ENCODE measurements at regions not wholly inside any gene's neighbourhood (a gene's known extent, or its start where the extent isn't known, plus 50 kb on each side); places are given as distances from the start of the nearest gene placed in this dataset.

DNA sequence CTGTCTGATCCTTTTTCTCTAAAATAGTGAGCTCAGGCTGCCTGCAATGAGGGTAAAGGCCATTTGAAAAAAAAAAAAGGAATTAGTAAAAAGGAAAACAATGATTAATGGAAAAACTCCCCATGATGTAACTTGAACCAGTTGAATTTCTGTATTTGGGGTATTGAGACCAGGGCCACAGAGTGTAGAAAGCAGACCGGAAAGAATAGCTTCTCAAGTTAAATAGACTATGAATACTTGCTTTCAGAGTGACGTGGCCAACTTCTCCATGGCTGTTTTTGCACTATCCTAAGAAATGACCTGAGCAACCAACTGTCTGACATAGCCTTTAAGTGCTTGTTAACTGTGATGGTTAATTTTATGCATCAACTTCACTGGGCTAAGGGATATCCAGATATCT is 222.1 kb upstream of the INTU start:
- TF ChIP-seq, protein P1, sequence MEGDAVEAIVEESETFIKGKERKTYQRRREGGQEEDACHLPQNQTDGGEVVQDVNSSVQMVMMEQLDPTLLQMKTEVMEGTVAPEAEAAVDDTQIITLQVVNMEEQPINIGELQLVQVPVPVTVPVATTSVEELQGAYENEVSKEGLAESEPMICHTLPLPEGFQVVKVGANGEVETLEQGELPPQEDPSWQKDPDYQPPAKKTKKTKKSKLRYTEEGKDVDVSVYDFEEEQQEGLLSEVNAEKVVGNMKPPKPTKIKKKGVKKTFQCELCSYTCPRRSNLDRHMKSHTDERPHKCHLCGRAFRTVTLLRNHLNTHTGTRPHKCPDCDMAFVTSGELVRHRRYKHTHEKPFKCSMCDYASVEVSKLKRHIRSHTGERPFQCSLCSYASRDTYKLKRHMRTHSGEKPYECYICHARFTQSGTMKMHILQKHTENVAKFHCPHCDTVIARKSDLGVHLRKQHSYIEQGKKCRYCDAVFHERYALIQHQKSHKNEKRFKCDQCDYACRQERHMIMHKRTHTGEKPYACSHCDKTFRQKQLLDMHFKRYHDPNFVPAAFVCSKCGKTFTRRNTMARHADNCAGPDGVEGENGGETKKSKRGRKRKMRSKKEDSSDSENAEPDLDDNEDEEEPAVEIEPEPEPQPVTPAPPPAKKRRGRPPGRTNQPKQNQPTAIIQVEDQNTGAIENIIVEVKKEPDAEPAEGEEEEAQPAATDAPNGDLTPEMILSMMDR (IDR thresholded peaks at IDR 0.05; ENCODE audit: low read depth, low read length, poor library complexity, severe bottlenecking): no peak
- TF ChIP-seq EZH2phosphoT487 (IDR thresholded peaks at IDR 0.05; ENCODE audit: borderline replicate concordance, low read length): no peak
- no peak overlapping the region for H3K4me2 ChIP-seq (ENCODE audit: low read length)
- no peaks in the 10 kb centered on the region for H3K79me2 ChIP-seq (ENCODE audit: control insufficient read depth, low read length)
- H3K27me3 ChIP-seq (ENCODE audit: control insufficient read depth, low read length): no peaks in the 10 kb centered on the region
- H3K9me2 ChIP-seq (replicated peaks; ENCODE audit: control insufficient read depth, low read length): no peaks in the 10 kb centered on the region; the same call in 1 of the 2 replicates
- no peaks in the 10 kb centered on the region for H4K20me1 ChIP-seq (ENCODE audit: control insufficient read depth, insufficient read depth, low read depth, low read length)
- H3K27ac ChIP-seq (ENCODE audit: low read depth, low read length): no peak overlapping the region
- no peaks in the 10 kb centered on the region for H3K4me1 ChIP-seq (ENCODE audit: control insufficient read depth, low read length)
- no peak overlapping the region for H3K4me3 ChIP-seq (ENCODE audit: low read length)
- H3K9me3 ChIP-seq (ENCODE audit: control insufficient read depth, insufficient read depth, low read length): no peaks in the 10 kb centered on the region
- no peaks in the 10 kb centered on the region for H3K36me3 ChIP-seq (ENCODE audit: control insufficient read depth, low read length)
- no peaks in the 10 kb centered on the region for H3F3A ChIP-seq (ENCODE audit: control insufficient read depth, insufficient read depth)

DNA sequence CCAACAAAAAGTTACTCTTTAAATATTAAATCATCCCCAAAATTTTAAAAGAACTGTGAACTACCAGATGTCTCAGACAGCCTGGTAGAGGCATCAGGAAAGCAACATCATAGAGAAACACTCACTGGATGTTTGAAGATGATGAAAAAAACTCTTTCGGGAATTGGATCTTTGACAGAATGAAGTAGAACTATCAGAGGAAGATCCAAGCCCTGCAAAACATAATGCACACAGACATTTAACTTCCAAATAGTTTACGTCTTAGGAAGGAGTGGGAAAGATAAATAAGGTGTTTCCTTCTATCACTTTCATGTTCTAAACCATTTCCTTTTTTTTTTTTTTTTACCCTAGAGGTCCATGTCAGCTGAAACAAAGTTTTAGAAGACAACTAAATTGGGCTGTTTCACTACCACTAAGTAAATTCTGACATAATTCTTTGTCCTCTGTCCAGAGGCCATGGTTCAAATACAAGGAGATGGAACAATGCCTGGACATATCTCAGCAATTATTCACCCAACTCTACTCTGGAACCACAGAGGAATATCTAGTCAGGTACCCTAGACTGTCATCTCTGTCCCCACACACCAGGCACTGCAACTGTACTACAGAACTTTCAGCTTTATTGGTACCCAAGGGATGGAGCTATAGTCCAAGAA is 217.7 kb upstream of the INTU start:
- H3K36me3 ChIP-seq (ENCODE audit: control insufficient read depth, low read length): no peaks in the 10 kb centered on the region
- no peaks in the 10 kb centered on the region for H3K4me1 ChIP-seq (ENCODE audit: control insufficient read depth, low read length)
- no peak overlapping the region for H3K4me2 ChIP-seq (ENCODE audit: low read length)
- H3K9me3 ChIP-seq (ENCODE audit: control insufficient read depth, insufficient read depth, low read length): no peaks in the 10 kb centered on the region
- H3K27me3 ChIP-seq (ENCODE audit: control insufficient read depth, low read length): no peaks in the 10 kb centered on the region
- no peak overlapping the region for H3K27ac ChIP-seq (ENCODE audit: low read depth, low read length)
- no peaks in the 10 kb centered on the region for H4K20me1 ChIP-seq (ENCODE audit: control insufficient read depth, insufficient read depth, low read depth, low read length)
- TF ChIP-seq, protein P1 (IDR thresholded peaks at IDR 0.05; ENCODE audit: low read depth, low read length, poor library complexity, severe bottlenecking): no peak
- TF ChIP-seq EZH2phosphoT487 (IDR thresholded peaks at IDR 0.05; ENCODE audit: borderline replicate concordance, low read length): no peak
- H3K4me3 ChIP-seq (ENCODE audit: low read length): no peak overlapping the region
- H3F3A ChIP-seq (ENCODE audit: control insufficient read depth, insufficient read depth): no peaks in the 10 kb centered on the region
- H3K79me2 ChIP-seq (ENCODE audit: control insufficient read depth, low read length): no peaks in the 10 kb centered on the region
- no peaks in the 10 kb centered on the region; the same call in 1 of the 2 replicates for H3K9me2 ChIP-seq (replicated peaks; ENCODE audit: control insufficient read depth, low read length)

DNA sequence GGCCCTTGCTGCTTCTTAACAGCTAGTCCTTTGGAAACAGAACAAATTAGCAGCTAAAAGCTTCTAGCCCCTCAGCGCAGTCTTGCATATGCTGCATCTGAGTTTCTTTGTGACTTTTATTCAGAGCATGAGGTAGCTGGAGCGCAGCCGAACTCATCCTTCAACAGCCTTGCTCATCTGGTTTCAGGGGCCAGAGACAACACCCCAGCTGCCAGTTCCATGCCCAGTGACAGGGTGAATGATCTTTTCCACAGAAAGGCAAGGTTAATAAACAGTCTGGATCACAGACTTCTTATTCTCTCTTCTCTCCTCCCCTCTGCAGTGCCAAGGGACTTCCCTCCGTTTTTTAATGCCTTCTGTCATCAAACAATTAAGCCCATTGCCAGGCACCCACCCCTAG is 216.6 kb upstream of the INTU start:
- no peaks in the 10 kb centered on the region; the same call in 1 of the 2 replicates for H3K9me2 ChIP-seq (replicated peaks; ENCODE audit: control insufficient read depth, low read length)
- H3K9me3 ChIP-seq (ENCODE audit: control insufficient read depth, insufficient read depth, low read length): no peaks in the 10 kb centered on the region
- H3K4me3 ChIP-seq (ENCODE audit: low read length): no peak overlapping the region
- no peaks in the 10 kb centered on the region for H3K36me3 ChIP-seq (ENCODE audit: control insufficient read depth, low read length)
- no peaks in the 10 kb centered on the region for H3F3A ChIP-seq (ENCODE audit: control insufficient read depth, insufficient read depth)
- no peak overlapping the region for H3K4me2 ChIP-seq (ENCODE audit: low read length)
- no peaks in the 10 kb centered on the region for H3K79me2 ChIP-seq (ENCODE audit: control insufficient read depth, low read length)
- no peak overlapping the region for H3K27ac ChIP-seq (ENCODE audit: low read depth, low read length)
- H3K27me3 ChIP-seq (ENCODE audit: control insufficient read depth, low read length): no peaks in the 10 kb centered on the region
- H3K4me1 ChIP-seq (ENCODE audit: control insufficient read depth, low read length): no peaks in the 10 kb centered on the region
- TF ChIP-seq, protein P1 (IDR thresholded peaks at IDR 0.05; ENCODE audit: low read depth, low read length, poor library complexity, severe bottlenecking): no peak
- TF ChIP-seq EZH2phosphoT487 (IDR thresholded peaks at IDR 0.05; ENCODE audit: borderline replicate concordance, low read length): no peak
- H4K20me1 ChIP-seq (ENCODE audit: control insufficient read depth, insufficient read depth, low read depth, low read length): no peaks in the 10 kb centered on the region
